DOHH2 (cell line): ENCODE measurements at regions not wholly inside any gene's neighbourhood (a gene's known extent, or its start where the extent isn't known, plus 50 kb on each side); places are given as distances from the start of the nearest gene placed in this dataset.
"Not testable (repeated sequence)": the region's sequence is repeated elsewhere in the genome, so short reads cannot be mapped to it uniquely, and the experiment has no call there.

Experiments
- EZH2phosphoT487 ChIP-seq: fragments of 200-600 bp; sonication (generic); IDR thresholded peaks from 2 replicates; pipeline ENCODE4 v1.6.1; 2017; ENCODE audit warnings: borderline replicate concordance, mild to moderate bottlenecking, antibody characterized with exemption, low read length, moderate library complexity, mixed read lengths
- TF ChIP-seq, protein P1 (sequence below): fragments of 200-600 bp; sonication (generic); IDR thresholded peaks from one replicate; pipeline ENCODE4 v1.5.1; 2014; ENCODE audit warnings: antibody characterized with exemption, mild to moderate bottlenecking, low read depth, low read length; ENCODE audit not compliant: poor library complexity, severe bottlenecking

DNA sequence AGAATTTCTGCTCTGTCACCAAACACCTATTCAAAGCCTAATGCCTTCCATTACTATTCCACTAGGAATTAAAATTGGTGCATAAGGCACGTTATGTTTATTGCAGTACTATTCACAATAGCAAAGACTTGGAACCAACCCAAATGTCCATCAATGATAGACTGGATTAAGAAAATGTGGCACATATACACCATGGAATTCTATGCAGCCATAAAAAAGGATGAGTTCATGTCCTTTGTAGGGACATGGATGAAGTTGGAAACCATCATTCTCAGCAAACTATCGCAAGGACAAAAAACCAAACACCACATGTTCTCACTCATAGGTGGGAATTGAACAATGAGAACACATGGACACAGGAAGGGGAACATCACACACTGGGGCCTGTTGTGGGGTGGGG, 902.1 kb downstream of the UQCRFS1 start:
- TF ChIP-seq, protein P1, sequence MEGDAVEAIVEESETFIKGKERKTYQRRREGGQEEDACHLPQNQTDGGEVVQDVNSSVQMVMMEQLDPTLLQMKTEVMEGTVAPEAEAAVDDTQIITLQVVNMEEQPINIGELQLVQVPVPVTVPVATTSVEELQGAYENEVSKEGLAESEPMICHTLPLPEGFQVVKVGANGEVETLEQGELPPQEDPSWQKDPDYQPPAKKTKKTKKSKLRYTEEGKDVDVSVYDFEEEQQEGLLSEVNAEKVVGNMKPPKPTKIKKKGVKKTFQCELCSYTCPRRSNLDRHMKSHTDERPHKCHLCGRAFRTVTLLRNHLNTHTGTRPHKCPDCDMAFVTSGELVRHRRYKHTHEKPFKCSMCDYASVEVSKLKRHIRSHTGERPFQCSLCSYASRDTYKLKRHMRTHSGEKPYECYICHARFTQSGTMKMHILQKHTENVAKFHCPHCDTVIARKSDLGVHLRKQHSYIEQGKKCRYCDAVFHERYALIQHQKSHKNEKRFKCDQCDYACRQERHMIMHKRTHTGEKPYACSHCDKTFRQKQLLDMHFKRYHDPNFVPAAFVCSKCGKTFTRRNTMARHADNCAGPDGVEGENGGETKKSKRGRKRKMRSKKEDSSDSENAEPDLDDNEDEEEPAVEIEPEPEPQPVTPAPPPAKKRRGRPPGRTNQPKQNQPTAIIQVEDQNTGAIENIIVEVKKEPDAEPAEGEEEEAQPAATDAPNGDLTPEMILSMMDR, result not testable (repeated sequence)
- TF ChIP-seq EZH2phosphoT487, result not testable (repeated sequence)
